GM23248 (cell line): ENCODE measurements at regions not wholly inside any gene's neighbourhood (a gene's known extent, or its start where the extent isn't known, plus 50 kb on each side); places are given as distances from the start of the nearest gene placed in this dataset.

Experiments
- DNase-seq: peaks from one replicate; pipeline ENCODE4 v3.0.0-alpha.2; 2015
- H2AFZ ChIP-seq: fragments of 200-600 bp; sonication (generic); 2 replicates; pipeline ENCODE4 v1.6.1; 2016; ENCODE audit warnings: antibody characterized with exemption
- H3F3A ChIP-seq: fragments of 200-600 bp; sonication (generic); 2 replicates; pipeline ENCODE4 v1.6.1; 2016; ENCODE audit warnings: mild to moderate bottlenecking, antibody characterized with exemption, mixed run types; ENCODE audit not compliant: insufficient read depth
- H3K27ac ChIP-seq: fragments of 200-600 bp; sonication (generic); 2 replicates; pipeline ENCODE4 v1.5.1; 2016; ENCODE audit warnings: mild to moderate bottlenecking
- H3K27me3 ChIP-seq: fragments of 200-600 bp; sonication (generic); replicated peaks from 2 replicates; pipeline ENCODE4 v1.6.1; 2016; ENCODE audit warnings: mild to moderate bottlenecking; ENCODE audit not compliant: insufficient read depth
- H3K36me3 ChIP-seq: fragments of 200-600 bp; sonication (generic); 2 replicates; pipeline ENCODE4 v1.6.1; 2016; ENCODE audit warnings: low read depth, mild to moderate bottlenecking
- H3K4me1 ChIP-seq: fragments of 200-600 bp; sonication (generic); 2 replicates; pipeline ENCODE4 v1.6.1; 2016; ENCODE audit warnings: mild to moderate bottlenecking; ENCODE audit not compliant: insufficient read depth
- H3K4me2 ChIP-seq: fragments of 200-600 bp; sonication (generic); one replicate; pipeline ENCODE4 v1.6.1; 2016; ENCODE audit warnings: mild to moderate bottlenecking; ENCODE audit not compliant: unreplicated experiment
- H3K4me3 ChIP-seq: fragments of 200-600 bp; sonication (generic); 2 replicates; pipeline ENCODE4 v1.5.1; 2016; ENCODE audit warnings: mild to moderate bottlenecking
- H3K79me2 ChIP-seq: fragments of 200-600 bp; sonication (generic); 2 replicates; pipeline ENCODE4 v1.6.1; 2016; ENCODE audit warnings: mild to moderate bottlenecking; ENCODE audit not compliant: insufficient read depth
- H3K9ac ChIP-seq: fragments of 200-600 bp; sonication (generic); 2 replicates; pipeline ENCODE4 v1.6.1; 2016; ENCODE audit warnings: mild to moderate bottlenecking
- H3K9me2 ChIP-seq: fragments of 200-600 bp; sonication (generic); 2 replicates; pipeline ENCODE4 v1.6.1; 2016; ENCODE audit warnings: mixed run types, mild to moderate bottlenecking, moderate library complexity; ENCODE audit not compliant: insufficient read depth
- H3K9me3 ChIP-seq: fragments of 200-600 bp; sonication (generic); one replicate; pipeline ENCODE4 v1.6.1; 2017; ENCODE audit warnings: low read depth
- H4K20me1 ChIP-seq: fragments of 200-600 bp; sonication (generic); 2 replicates; pipeline ENCODE4 v1.6.0; 2016; ENCODE audit not compliant: insufficient read depth
- EZH2 ChIP-seq: fragments of 200-600 bp; sonication (generic); IDR thresholded peaks from 2 replicates; pipeline ENCODE4 v1.6.1; 2018; ENCODE audit warnings: antibody characterized with exemption, mild to moderate bottlenecking; ENCODE audit not compliant: insufficient read depth, poor library complexity, severe bottlenecking
- EZH2phosphoT487 ChIP-seq: fragments of 200-600 bp; sonication (generic); IDR thresholded peaks from 2 replicates; pipeline ENCODE4 v1.6.1; 2018; ENCODE audit warnings: antibody characterized with exemption, moderate library complexity, mild to moderate bottlenecking, low read depth; ENCODE audit not compliant: insufficient read depth
- WGBS, 2 experiments: methylation state at CpG; one replicate each; pipeline ENCODE4 v1.1.6; 2015 to 2017; ENCODE audit warnings: low lambda C conversion rate in 2 of 2, low coverage in 1 of 2; ENCODE audit errors: missing lambda C conversion rate in 2 of 2; 5-methylcytosine and 5-hydroxymethylcytosine counted together
- in situ Hi-C: fragments of 300-500 bp; cut with MboI; formaldehyde crosslinking; loops from 2 replicates; pipeline ENCODE4 v1.15.0; 2020

GRCh38 chr3:106711650-106712049 is 665.6 kb upstream of the CCDC54 start:
- no peaks in the 10 kb centered on the region for H3K9me2 ChIP-seq
- peak overlapping the region; percentile 25; the same call in 1 of the 2 replicates for H2AFZ ChIP-seq
- DNase-seq: peak; percentile 60
- no peaks in the 10 kb centered on the region for H4K20me1 ChIP-seq
- WGBS, 2 experiments: 0 to 3% methylated on average over 1 of the region's 1 CpG
- no peak overlapping the region for H3K9ac ChIP-seq
- no peaks in the 10 kb centered on the region for H3K79me2 ChIP-seq
- peak overlapping the region; percentile 17 for H3K4me2 ChIP-seq
- 0 out of 2 replicates have a peak, but pooled peaks have one; percentile 29 for TF ChIP-seq EZH2phosphoT487
- no peak for TF ChIP-seq EZH2
- peaks cover 17% of the 10 kb centered on the region for H3K4me1 ChIP-seq
- H3K9me3 ChIP-seq: no peaks in the 10 kb centered on the region
- H3K27me3 ChIP-seq: no peaks in the 10 kb centered on the region
- no peaks in the 10 kb centered on the region for H3K36me3 ChIP-seq
- H3K27ac ChIP-seq: 0 out of 2 replicates have a peak overlapping the region, but pooled peaks have one; percentile 1
- peaks cover 8% of the 10 kb centered on the region; the same call in 1 of the 2 replicates for H3F3A ChIP-seq
- in situ Hi-C loops: no loop called here
- H3K4me3 ChIP-seq: peak overlapping the region; percentile 24; the same call in 1 of the 2 replicates

- H3K79me2 ChIP-seq: no peaks in the 10 kb centered on the region
- H2AFZ ChIP-seq: no peak overlapping the region
- no peak overlapping the region for H3K9ac ChIP-seq
- no peaks in the 10 kb centered on the region for H3K9me2 ChIP-seq
- no peak for DNase-seq
- in situ Hi-C loops: no loop called here
- no peak overlapping the region for H3K4me2 ChIP-seq
- TF ChIP-seq EZH2 (no peak), EZH2phosphoT487 (no peak)
- peaks cover 8% of the 10 kb centered on the region; the same call in 1 of the 2 replicates for H3F3A ChIP-seq
- H4K20me1 ChIP-seq: no peaks in the 10 kb centered on the region
- peaks cover 21% of the 10 kb centered on the region for H3K4me1 ChIP-seq
- no peak overlapping the region for H3K27ac ChIP-seq
- H3K4me3 ChIP-seq: no peak overlapping the region
- H3K36me3 ChIP-seq: no peaks in the 10 kb centered on the region
- H3K27me3 ChIP-seq: no peaks in the 10 kb centered on the region
- H3K9me3 ChIP-seq: no peaks in the 10 kb centered on the region
Observed at GRCh38 chr3:106714400-106714799, 662.8 kb upstream of the CCDC54 start.

- no peaks in the 10 kb centered on the region for H3K9me3 ChIP-seq
- peaks cover 8% of the 10 kb centered on the region; the same call in 1 of the 2 replicates for H3F3A ChIP-seq
- no peak overlapping the region for H3K9ac ChIP-seq
- no peak overlapping the region for H3K4me2 ChIP-seq
- TF ChIP-seq EZH2phosphoT487 (no peak), EZH2 (no peak)
- no peaks in the 10 kb centered on the region for H3K79me2 ChIP-seq
- in situ Hi-C loops: no loop called here
- H3K36me3 ChIP-seq: no peaks in the 10 kb centered on the region
- H3K27me3 ChIP-seq: no peaks in the 10 kb centered on the region
- no peak for DNase-seq
- no peaks in the 10 kb centered on the region for H3K9me2 ChIP-seq
- WGBS, 2 experiments: 95 to 96% methylated on average over 3 of the region's 3 CpGs
- H3K27ac ChIP-seq: no peak overlapping the region
- no peaks in the 10 kb centered on the region for H4K20me1 ChIP-seq
- H3K4me3 ChIP-seq: no peak overlapping the region
- peaks cover 26% of the 10 kb centered on the region for H3K4me1 ChIP-seq
- H2AFZ ChIP-seq: no peak overlapping the region
Observed at GRCh38 chr3:106715286-106715685, 662.0 kb upstream of the CCDC54 start.

- in situ Hi-C loops: no loop called here
- H3K9me3 ChIP-seq: no peaks in the 10 kb centered on the region
- no peak for DNase-seq
- 0 out of 2 replicates have a peak overlapping the region, but pooled peaks have one; percentile 39 for H2AFZ ChIP-seq
- H3K9ac ChIP-seq: no peak overlapping the region
- H3K36me3 ChIP-seq: no peaks in the 10 kb centered on the region
- peaks cover 11% of the 10 kb centered on the region for H3K4me1 ChIP-seq
- no peaks in the 10 kb centered on the region for H3K27me3 ChIP-seq
- TF ChIP-seq EZH2phosphoT487 (no peak), EZH2 (no peak)
- whole genome bisulfite sequencing, 2 experiments: 87 to 92% methylated on average over 1 of the region's 1 CpG
- no peaks in the 10 kb centered on the region for H3K9me2 ChIP-seq
- no peak overlapping the region for H3K4me3 ChIP-seq
- no peaks in the 10 kb centered on the region for H4K20me1 ChIP-seq
- H3K4me2 ChIP-seq: no peak overlapping the region
- H3K27ac ChIP-seq: no peak overlapping the region
- no peaks in the 10 kb centered on the region for H3K79me2 ChIP-seq
- no peaks in the 10 kb centered on the region for H3F3A ChIP-seq
Observed at GRCh38 chr3:106717178-106717780, 660.0 kb upstream of the CCDC54 start.

GRCh38 chr3:106719077-106719476 is 658.2 kb upstream of the CCDC54 start:
- Histone ChIP-seq H3K27ac (no peak overlapping the region), H3K9ac (no peak overlapping the region), H3K36me3 (no peaks in the 10 kb centered on the region), H3K4me3 (no peak overlapping the region), H3K27me3 (no peaks in the 10 kb centered on the region), H3K4me1 (peaks cover 9% of the 10 kb centered on the region), H3F3A (no peaks in the 10 kb centered on the region), H3K79me2 (no peaks in the 10 kb centered on the region), H3K9me3 (no peaks in the 10 kb centered on the region), H3K4me2 (peak overlapping the region; percentile 5), H3K9me2 (no peaks in the 10 kb centered on the region), H2AFZ (peak overlapping the region; percentile 86), H4K20me1 (no peaks in the 10 kb centered on the region)
- TF ChIP-seq EZH2: no peak
- TF ChIP-seq EZH2phosphoT487: no peak
- in situ Hi-C loops: no loop called here
- DNase-seq: no peak
